Mucosa of descending colon (tissue), 3 donors: ENCODE measurements at regions not wholly inside any gene's neighbourhood (a gene's known extent, or its start where the extent isn't known, plus 50 kb on each side); places are given as distances from the start of the nearest gene placed in this dataset.
"Not testable (repeated sequence)": the region's sequence is repeated elsewhere in the genome, so short reads cannot be mapped to it uniquely, and the experiment has no call there.

Experiments
- ATAC-seq: fragments of 200-7000 bp; cut with Tn5 transposase; one replicate; pipeline ENCODE4 v1.9.1; 2020; ENCODE audit warnings: mild to moderate bottlenecking, moderate library complexity
- DNase-seq, 3 donors: peaks; one replicate each; pipeline ENCODE4 v3.0.0-alpha.2; 2020
- H3K36me3 ChIP-seq: fragments of 200-600 bp; one replicate; pipeline ENCODE4 v1.8.0; 2021; ENCODE audit warnings: low read depth, mild to moderate bottlenecking
- H3K4me1 ChIP-seq: fragments of 200-600 bp; one replicate; pipeline ENCODE4 v1.8.0; 2021; ENCODE audit warnings: low read depth, mild to moderate bottlenecking
- H3K4me3 ChIP-seq: fragments of 200-600 bp; one replicate; pipeline ENCODE4 v1.8.0; 2021; ENCODE audit warnings: mild to moderate bottlenecking
- H3K9me3 ChIP-seq: fragments of 200-600 bp; one replicate; pipeline ENCODE4 v1.8.0; 2021; ENCODE audit warnings: mild to moderate bottlenecking
- CTCF ChIP-seq: fragments of 200-600 bp; IDR thresholded peaks from one replicate; pipeline ENCODE4 v1.8.0; 2022; ENCODE audit warnings: antibody characterized with exemption, mild to moderate bottlenecking
- intact Hi-C, 2 donors: fragments of 100-400 bp; cut with DNase I in 1 of 2; cut with micrococcal nuclease in 1 of 2; formaldehyde crosslinking; loops; one replicate each; pipeline versions ENCODE4 v1.11.0 to v1.11.1; 2022; cut with DNase I, micrococcal nuclease
- donor health status: DM: no; HTN: no; CAD: no; lungs with moderate emphysema.
- donor health status: DM: no; HTN: no; CAD: no.
- donor health status: DM: no; HTN: yes; CAD: no.

GRCh38 chr6:16040628-16040974, 88.3 kb upstream of the MYLIP start:
- H3K9me3 ChIP-seq: no peaks in the 10 kb centered on the region
- ATAC-seq (no peak), DNase-seq (no peak)
- intact Hi-C loops: no loop called here
- H3K36me3 ChIP-seq: no peaks in the 10 kb centered on the region
- no peak overlapping the region for H3K4me3 ChIP-seq
- TF ChIP-seq CTCF: no peak
- H3K4me1 ChIP-seq: no peaks in the 10 kb centered on the region

- DNase-seq, ATAC-seq, H3K9me3 ChIP-seq, intact Hi-C loops, H3K4me3 ChIP-seq, H3K4me1 ChIP-seq, H3K36me3 ChIP-seq: not testable (repeated sequence)
Measured at GRCh38 chr6:16039892-16040627, 88.8 kb upstream of the MYLIP start.

- intact Hi-C loops: no loop called here
- TF ChIP-seq CTCF: no peak
- Histone ChIP-seq H3K4me3 (no peak overlapping the region), H3K4me1 (no peaks in the 10 kb centered on the region), H3K9me3 (no peaks in the 10 kb centered on the region), H3K36me3 (no peaks in the 10 kb centered on the region)
- no peak for DNase-seq
- ATAC-seq: no peak
Measured at GRCh38 chr6:16038938-16039337, 89.9 kb upstream of the MYLIP start.

- no peak for ATAC-seq
- Histone ChIP-seq H3K4me1 (no peaks in the 10 kb centered on the region), H3K9me3 (no peaks in the 10 kb centered on the region), H3K4me3 (no peak overlapping the region), H3K36me3 (no peaks in the 10 kb centered on the region)
- DNase-seq: no peak
- no peak for TF ChIP-seq CTCF
- intact Hi-C loops: no loop called here
Measured at GRCh38 chr6:16035488-16036080, 93.3 kb upstream of the MYLIP start.

- intact Hi-C loops: no loop called here
- Histone ChIP-seq H3K4me1 (no peaks in the 10 kb centered on the region), H3K9me3 (no peaks in the 10 kb centered on the region), H3K4me3 (no peak overlapping the region), H3K36me3 (no peaks in the 10 kb centered on the region)
- no peak for DNase-seq
- no peak for TF ChIP-seq CTCF
- ATAC-seq: no peak
Measured at GRCh38 chr6:16033214-16033613, 95.7 kb upstream of the MYLIP start.

GRCh38 chr6:16031278-16031981, 97.5 kb upstream of the MYLIP start:
- H3K9me3 ChIP-seq: no peaks in the 10 kb centered on the region
- no peaks in the 10 kb centered on the region for H3K36me3 ChIP-seq
- no peak for TF ChIP-seq CTCF
- DNase-seq: no peak
- no peaks in the 10 kb centered on the region for H3K4me1 ChIP-seq
- no peak overlapping the region for H3K4me3 ChIP-seq
- no peak for ATAC-seq
- intact Hi-C loops: no loop called here
